Colonic mucosa (tissue), 4 donors: ENCODE measurements at regions not wholly inside any gene's neighbourhood (a gene's known extent, or its start where the extent isn't known, plus 50 kb on each side); places are given as distances from the start of the nearest gene placed in this dataset.

Source experiments
- DNase-seq: peaks from one replicate; pipeline ENCODE4 v3.0.0-alpha.2; 2020
- H3K27ac ChIP-seq: fragments of 200-600 bp; one replicate; pipeline ENCODE4 v1.8.0; 2021
- H3K27me3 ChIP-seq: fragments of 200-600 bp; one replicate; pipeline ENCODE4 v1.8.0; 2021
- H3K36me3 ChIP-seq: fragments of 200-600 bp; one replicate; pipeline ENCODE4 v1.8.0; 2021
- H3K4me1 ChIP-seq: fragments of 200-600 bp; one replicate; pipeline ENCODE4 v1.8.0; 2021; ENCODE audit warnings: mild to moderate bottlenecking
- H3K4me3 ChIP-seq: fragments of 200-600 bp; one replicate; pipeline ENCODE4 v1.8.0; 2021
- H3K9ac ChIP-seq, 2 donors: one replicate each; pipeline ENCODE4 v1.7.0; 2013; ENCODE audit warnings: control low read depth in 2 of 2, low read depth in 2 of 2, low read length in 2 of 2
- H3K9me3 ChIP-seq: fragments of 200-600 bp; one replicate; pipeline ENCODE4 v1.8.0; 2021
- intact Hi-C: fragments of 100-400 bp; cut with DNase I; formaldehyde crosslinking; loops from one replicate; pipeline ENCODE4 v1.14.1; 2022
- TF ChIP-seq, protein P1 (sequence below): fragments of 200-600 bp; IDR thresholded peaks from one replicate; pipeline ENCODE4 v1.8.0; 2022; ENCODE audit warnings: antibody characterized with exemption, mild to moderate bottlenecking
- donor health status: healthy.
- donor health status: DM: no; HTN: no; CAD: no.
- donor health status: DM: no; HTN: no; CAD: no.

- TF ChIP-seq, protein P1, sequence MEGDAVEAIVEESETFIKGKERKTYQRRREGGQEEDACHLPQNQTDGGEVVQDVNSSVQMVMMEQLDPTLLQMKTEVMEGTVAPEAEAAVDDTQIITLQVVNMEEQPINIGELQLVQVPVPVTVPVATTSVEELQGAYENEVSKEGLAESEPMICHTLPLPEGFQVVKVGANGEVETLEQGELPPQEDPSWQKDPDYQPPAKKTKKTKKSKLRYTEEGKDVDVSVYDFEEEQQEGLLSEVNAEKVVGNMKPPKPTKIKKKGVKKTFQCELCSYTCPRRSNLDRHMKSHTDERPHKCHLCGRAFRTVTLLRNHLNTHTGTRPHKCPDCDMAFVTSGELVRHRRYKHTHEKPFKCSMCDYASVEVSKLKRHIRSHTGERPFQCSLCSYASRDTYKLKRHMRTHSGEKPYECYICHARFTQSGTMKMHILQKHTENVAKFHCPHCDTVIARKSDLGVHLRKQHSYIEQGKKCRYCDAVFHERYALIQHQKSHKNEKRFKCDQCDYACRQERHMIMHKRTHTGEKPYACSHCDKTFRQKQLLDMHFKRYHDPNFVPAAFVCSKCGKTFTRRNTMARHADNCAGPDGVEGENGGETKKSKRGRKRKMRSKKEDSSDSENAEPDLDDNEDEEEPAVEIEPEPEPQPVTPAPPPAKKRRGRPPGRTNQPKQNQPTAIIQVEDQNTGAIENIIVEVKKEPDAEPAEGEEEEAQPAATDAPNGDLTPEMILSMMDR: no peak
- intact Hi-C loops: no loop called here
- H3K9ac ChIP-seq: no peak overlapping the region
- no peak overlapping the region for H3K27ac ChIP-seq
- no peaks in the 10 kb centered on the region for H3K36me3 ChIP-seq
- no peak for DNase-seq
- H3K4me1 ChIP-seq: no peaks in the 10 kb centered on the region
- H3K4me3 ChIP-seq: no peak overlapping the region
- no peaks in the 10 kb centered on the region for H3K27me3 ChIP-seq
- H3K9me3 ChIP-seq: no peaks in the 10 kb centered on the region
Observed at GRCh38 chr2:220440731-220441130, 813.3 kb downstream of the SLC4A3 start.

DNA sequence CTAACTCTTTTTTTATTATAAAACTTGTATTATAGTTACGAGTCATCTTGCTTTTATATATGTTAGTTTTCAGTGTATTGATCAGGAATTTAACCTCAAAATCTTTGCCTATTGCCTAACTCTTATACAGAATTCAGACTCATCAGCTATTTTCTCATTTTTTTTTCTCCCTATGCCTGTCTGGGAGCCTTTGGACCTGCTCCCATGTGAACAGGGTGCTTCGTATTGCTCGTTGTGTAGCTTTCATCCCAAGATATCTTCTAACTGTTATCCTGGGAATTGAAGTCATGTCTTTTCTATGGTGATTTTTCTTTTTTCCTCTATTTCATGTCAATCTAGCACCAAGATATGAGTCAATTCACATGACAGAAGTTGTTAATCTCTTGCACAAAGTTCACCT, 814.0 kb downstream of the SLC4A3 start:
- Histone ChIP-seq H3K36me3 (no peaks in the 10 kb centered on the region), H3K4me1 (no peaks in the 10 kb centered on the region), H3K9me3 (no peaks in the 10 kb centered on the region), H3K9ac (no peak overlapping the region), H3K4me3 (no peak overlapping the region), H3K27me3 (no peaks in the 10 kb centered on the region), H3K27ac (no peak overlapping the region)
- intact Hi-C loops: no loop called here
- no peak for DNase-seq
- TF ChIP-seq, protein P1: no peak

GRCh38 chr2:220442012-220442411, 814.6 kb downstream of the SLC4A3 start:
- Histone ChIP-seq H3K9ac (no peak overlapping the region), H3K27ac (no peak overlapping the region), H3K4me1 (no peaks in the 10 kb centered on the region), H3K4me3 (no peak overlapping the region), H3K9me3 (no peaks in the 10 kb centered on the region), H3K36me3 (no peaks in the 10 kb centered on the region), H3K27me3 (no peaks in the 10 kb centered on the region)
- DNase-seq: no peak
- TF ChIP-seq, protein P1: no peak
- intact Hi-C loops: no loop called here

GRCh38 chr2:220445429-220446105, 818.1 kb downstream of the SLC4A3 start:
- no peaks in the 10 kb centered on the region for H3K4me1 ChIP-seq
- no peaks in the 10 kb centered on the region for H3K9me3 ChIP-seq
- H3K4me3 ChIP-seq: no peak overlapping the region
- TF ChIP-seq, protein P1: no peak
- H3K9ac ChIP-seq: no peak overlapping the region
- no peaks in the 10 kb centered on the region for H3K36me3 ChIP-seq
- intact Hi-C loops: no loop called here
- H3K27ac ChIP-seq: no peak overlapping the region
- DNase-seq: no peak
- no peaks in the 10 kb centered on the region for H3K27me3 ChIP-seq

DNA sequence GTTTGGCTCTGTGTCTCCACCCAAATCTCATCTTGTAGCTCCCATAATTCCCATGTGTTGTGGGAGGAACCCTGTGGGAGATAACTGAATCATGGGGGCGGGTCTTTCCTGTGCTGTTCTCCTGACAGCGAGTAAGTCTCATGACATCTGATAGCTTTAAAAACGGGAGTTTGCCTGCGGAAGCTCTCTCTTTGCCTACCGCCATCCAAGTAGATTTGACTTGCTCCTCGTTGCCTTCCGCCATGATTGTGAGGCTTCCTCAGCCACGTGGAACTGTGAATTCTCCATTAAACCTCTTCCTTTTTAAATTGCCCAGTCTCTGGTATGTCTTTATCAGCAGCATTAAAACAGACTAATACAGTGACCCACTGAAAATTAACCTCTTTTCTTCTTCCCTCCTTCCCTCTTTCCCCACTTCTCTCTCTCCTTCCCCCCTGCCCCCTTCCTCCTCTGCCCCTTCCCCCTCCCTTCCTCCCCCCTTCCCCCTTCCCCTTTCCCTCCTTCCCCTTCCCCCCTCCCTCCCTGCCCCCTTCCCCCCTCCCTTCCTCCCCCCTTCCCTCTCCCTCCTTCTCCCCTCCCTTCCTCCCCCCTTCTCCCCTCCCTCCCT, 818.8 kb downstream of the SLC4A3 start:
- Histone ChIP-seq H3K4me3 (no peak overlapping the region), H3K27me3 (no peaks in the 10 kb centered on the region), H3K4me1 (no peaks in the 10 kb centered on the region), H3K9me3 (no peaks in the 10 kb centered on the region), H3K36me3 (no peaks in the 10 kb centered on the region), H3K9ac (no peak overlapping the region), H3K27ac (no peak overlapping the region)
- TF ChIP-seq, protein P1: no peak
- intact Hi-C loops: no loop called here
- no peak for DNase-seq
